HG02938 (cell line): ENCODE measurements at regions not wholly inside any gene's neighbourhood (a gene's known extent, or its start where the extent isn't known, plus 50 kb on each side); places are given as distances from the start of the nearest gene placed in this dataset.

ENCODE experiments used
- ATAC-seq: cut with Tn5 transposase; IDR thresholded peaks from one replicate; pipeline ENCODE4 v1.9.1; 2021; ENCODE audit warnings: mild to moderate bottlenecking, moderate library complexity; ENCODE audit not compliant: unreplicated experiment

DNA sequence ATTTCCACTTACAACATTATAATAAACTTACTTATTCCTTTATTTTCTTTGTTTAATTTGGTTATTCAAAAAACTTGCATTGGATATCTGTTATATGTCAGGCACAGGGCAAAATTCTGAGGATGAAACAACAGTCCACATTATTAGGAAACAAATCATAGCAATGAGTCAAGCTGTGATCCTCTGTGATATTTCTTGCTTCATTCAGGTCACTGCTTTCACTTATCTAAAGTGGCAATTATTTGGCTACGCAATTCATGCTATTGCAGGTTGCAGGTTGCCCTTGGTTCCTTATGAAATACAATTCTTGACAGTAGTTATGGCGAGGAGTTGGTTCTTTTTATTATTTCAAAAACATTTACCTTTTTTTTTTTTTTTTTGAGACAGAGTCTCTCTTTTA lies 66.4 kb upstream of the CNTN6 start:
- ATAC-seq = no peak

DNA sequence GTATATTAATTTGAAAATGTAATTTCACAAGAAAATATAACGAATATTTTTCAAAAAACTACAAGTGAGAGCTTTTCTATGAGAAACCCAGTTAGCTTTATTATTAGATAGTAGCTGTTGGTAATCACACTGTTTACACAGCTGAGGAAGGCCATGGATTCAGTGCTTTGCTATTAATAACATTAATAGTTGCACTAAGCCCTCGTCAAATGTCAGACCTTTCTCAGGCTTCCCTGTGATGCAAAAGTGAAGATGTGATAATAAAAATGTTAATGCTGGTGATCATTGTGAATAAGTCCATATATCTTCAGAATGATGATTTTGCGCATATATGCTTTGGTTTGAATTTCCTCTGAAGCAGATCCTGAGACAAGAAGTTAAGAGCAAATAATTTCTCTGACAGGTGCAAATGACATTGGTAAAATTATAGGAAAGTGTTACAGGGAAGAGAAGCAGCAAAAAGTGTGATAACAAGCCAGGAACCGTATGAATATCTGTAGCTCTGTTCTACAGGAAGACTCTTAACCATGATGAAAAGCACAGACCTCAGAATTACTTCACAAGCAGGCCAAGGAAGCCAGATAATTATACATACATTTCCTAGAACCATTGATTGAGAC lies 56.5 kb upstream of the CNTN6 start:
- ATAC-seq = no peak

DNA sequence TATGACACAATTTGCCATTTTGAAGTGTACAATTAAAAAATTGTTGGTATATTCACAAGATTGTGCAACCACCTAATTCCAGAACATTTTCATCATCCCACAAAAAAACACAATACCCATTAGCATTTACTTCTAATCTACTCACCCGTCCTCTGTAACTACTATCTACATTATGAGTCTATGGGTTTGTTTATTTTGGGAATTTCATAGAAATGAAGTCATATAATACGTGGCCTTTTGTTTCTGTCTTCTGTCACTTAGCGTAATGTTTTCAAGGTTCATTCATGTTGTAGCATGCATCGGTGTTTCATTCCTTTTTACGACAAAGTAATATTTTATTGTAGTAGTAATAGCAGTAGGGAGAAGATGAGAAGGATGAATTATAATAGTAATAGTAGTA lies 55.2 kb upstream of the CNTN6 start:
- no peak for ATAC-seq
